GM18508 (cell line): ENCODE measurements at regions not wholly inside any gene's neighbourhood (a gene's known extent, or its start where the extent isn't known, plus 50 kb on each side); places are given as distances from the start of the nearest gene placed in this dataset.
"Not testable (repeated sequence)": the region's sequence is repeated elsewhere in the genome, so short reads cannot be mapped to it uniquely, and the experiment has no call there.

Experiments
- ATAC-seq: cut with Tn5 transposase; IDR thresholded peaks from one replicate; pipeline ENCODE4 v1.9.1; 2021; ENCODE audit warnings: moderate number of reproducible peaks; ENCODE audit not compliant: insufficient read depth, unreplicated experiment

DNA sequence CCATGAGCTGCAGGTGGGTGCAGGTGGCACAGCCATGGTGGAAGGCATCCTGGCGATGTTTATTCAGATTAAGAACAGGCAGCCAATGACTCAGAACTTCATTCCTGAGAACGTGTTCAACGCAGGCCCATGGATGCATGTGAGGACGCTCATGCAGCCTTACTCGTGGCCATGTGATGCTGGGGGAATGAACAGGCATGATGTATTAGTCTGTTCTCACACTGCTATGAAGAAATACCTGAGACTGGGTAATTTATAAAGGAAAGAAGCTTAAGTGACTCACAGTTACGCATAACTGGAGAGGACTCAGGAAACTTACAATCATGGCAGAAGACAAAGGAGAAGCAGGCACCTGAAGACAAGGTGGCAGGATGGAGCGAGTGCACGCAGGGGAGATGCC lies 146.6 kb downstream of the RNASET2 start:
- ATAC-seq: no peak

DNA sequence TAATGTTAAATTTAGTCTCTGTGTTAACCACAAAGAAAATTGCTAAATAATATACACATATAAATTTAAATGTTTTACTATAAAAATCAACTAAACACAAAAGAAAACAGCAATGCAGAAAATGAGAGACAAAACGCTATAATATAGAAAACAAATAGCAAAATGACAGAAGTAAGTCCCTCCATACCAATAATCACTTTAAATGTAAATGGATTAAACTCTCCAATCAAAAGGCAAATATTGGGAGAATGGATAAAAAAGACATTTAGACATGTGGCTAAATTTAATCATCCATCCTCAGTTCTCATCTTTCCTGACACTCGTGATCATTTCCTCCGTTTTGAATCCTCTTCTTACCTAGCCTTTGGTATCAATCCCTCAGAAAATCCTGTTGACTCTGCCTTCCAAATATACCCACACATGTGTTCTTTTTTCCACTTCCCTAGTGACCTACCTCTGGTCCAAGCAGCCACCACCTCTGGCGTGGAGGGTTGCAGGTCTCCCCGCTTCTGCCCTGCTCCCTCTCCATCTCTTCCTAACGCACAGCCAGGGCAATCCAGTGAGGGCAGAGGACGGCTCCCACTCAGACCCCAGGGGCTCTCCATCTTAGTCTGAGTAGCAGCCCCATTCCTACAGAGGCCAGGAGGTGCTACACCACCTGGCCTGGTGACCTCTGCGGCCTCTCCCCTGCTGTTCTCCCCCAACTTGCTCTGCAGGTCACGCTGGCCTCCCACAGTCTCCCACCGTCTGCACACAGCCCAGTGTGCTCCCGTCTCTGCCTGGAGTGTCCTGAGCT lies 149.2 kb downstream of the RNASET2 start:
- ATAC-seq: no peak

DNA sequence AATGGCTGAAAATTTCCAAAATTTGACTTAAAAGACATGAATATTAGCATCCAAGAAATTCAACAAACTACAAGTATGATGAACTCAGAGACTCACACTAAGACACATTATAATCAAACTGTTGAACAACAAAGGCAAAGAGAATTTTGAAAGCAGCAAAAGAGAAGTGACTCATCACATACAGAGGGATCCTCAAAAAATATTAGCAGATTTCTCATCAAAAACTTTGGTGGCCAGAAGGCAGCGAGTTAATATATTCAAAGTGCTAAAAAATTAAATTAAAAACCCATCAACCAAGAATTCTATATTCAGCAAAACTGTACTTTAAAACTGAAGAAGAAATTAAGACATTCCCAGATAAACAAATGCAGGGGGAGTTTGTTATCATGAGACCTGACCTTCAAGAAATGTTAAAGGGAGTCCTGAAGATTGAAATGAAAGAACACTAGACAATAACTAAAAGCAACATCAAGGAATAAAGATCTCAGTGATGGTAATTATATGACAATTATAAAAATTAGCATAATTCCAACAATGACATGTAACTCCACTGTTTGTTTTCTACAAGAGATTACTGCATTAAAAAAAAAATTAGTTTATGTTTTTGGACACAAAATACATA lies 150.0 kb downstream of the RNASET2 start:
- ATAC-seq: no peak

DNA sequence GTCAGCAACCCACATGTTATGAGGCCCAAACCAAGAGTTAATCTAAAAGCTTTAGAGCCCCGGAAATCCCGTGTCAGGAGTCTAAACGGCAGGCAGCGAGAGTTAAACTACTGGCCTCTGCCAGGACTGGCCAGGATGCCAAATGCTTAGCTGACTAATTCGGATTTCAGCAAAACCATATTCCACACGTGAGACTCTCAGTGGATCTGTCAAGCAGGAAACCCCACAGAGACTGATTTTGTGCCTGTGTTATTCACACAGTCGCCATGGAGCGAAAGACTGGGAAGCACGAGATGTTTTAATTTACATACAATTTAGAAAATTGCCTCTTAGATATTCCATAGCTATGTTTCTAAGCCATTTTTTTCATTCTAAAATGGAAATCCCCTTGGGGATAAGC lies 152.9 kb downstream of the RNASET2 start:
- ATAC-seq: no peak

DNA sequence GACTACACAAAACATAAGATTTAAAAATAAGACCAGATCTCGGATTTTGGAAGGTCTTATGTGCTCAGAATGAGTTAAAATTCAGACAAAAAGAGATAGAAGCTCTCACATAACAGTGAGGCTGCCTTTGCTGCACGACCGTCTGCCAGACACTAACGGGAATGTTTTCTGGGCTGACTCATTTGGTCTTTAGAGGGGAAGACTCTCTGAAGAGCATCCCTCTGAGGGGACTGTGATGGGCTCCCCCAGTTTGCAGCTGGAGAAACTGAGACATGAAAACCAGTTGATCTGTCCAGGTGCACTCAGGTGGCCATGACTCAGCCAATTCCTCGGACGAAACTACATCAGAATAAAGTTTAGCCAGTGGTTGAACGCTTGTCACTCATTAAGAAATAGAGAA lies 153.9 kb downstream of the RNASET2 start:
- ATAC-seq: no peak

GRCh38 chr6:166800137-166800536 lies 156.2 kb downstream of the RNASET2 start:
- ATAC-seq: no peak

DNA sequence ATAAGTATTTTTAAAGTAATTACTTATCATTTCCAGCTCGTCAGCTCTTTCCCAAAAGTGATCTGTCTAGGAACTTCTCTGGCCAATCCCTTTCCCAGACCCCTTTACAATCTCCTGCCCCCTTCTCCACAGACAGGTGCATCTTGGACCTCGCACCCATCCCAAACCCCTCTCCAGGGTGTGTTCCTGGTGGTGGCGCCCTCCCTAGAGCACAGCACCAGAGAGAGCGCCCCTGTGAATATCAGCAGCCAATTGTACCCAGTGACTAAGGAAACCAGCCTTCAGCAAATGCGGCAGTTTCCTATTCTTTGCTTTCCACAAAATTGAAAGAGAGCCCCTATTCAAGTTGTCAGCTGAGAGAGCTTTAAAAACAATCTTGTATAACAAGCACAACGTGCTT lies 157.7 kb downstream of the RNASET2 start:
- ATAC-seq: no peak

GRCh38 chr6:166796610-166797009 lies 159.7 kb downstream of the RNASET2 start:
- no peak for ATAC-seq

DNA sequence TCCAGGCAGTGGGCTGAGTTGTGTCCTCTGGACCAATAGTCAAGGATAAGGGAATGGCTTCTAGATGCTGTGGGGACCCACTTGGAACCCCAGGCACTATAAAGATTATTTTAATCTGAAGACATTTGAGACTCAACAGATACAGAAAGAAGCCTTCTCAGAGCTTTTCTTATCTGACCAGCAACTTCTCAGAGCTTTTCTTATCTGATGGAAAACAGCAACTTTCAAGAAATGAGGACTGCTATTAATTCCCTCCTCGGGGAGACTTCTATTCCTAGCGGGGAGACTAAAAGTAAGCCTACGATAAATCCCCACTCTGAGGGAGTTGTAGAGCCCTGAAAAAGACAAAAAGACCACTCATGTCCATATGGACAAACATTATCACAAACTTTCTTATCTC lies 160.5 kb downstream of the RNASET2 start:
- no peak for ATAC-seq

- ATAC-seq: not testable (repeated sequence)
Measured at GRCh38 chr6:166790808-166791207, 163.8 kb upstream of the RPS6KA2 start.

- ATAC-seq: not testable (repeated sequence)
Measured at GRCh38 chr6:166788846-166789529, 161.9 kb upstream of the RPS6KA2 start.

DNA sequence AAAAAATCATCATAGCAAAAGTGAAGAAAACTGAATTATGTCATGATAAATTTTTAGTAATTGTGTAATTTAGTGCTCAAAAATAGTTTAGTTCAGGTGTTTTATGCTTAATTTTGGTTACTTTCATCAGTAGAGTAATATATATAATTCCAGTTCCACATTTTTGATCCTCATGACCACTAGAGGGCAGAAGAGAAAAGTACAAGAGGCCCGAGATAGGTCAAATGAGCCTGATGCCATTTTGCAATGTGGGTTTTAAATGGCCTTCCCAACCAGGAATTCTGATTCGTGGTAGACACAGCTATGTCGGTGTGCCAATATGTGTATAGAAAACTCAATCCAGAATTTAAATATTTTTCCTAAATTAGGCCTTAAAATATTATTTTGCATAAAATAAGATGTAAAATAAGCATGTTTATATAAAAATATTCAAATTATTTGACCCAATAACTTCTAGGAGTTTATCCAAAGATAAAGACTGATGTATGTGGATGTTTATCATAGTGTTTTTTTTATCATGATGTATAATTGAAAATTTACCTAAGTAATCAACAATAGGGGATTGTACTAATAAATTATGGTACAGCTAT lies 159.7 kb upstream of the RPS6KA2 start:
- no peak for ATAC-seq

- ATAC-seq: no peak
Measured at GRCh38 chr6:166785131-166785530, 158.1 kb upstream of the RPS6KA2 start.

- ATAC-seq: no peak
Measured at GRCh38 chr6:166784691-166785090, 157.6 kb upstream of the RPS6KA2 start.

GRCh38 chr6:166782520-166782919 lies 155.5 kb upstream of the RPS6KA2 start:
- no peak for ATAC-seq

- ATAC-seq: no peak
Measured at GRCh38 chr6:166781331-166781730, 154.3 kb upstream of the RPS6KA2 start.

DNA sequence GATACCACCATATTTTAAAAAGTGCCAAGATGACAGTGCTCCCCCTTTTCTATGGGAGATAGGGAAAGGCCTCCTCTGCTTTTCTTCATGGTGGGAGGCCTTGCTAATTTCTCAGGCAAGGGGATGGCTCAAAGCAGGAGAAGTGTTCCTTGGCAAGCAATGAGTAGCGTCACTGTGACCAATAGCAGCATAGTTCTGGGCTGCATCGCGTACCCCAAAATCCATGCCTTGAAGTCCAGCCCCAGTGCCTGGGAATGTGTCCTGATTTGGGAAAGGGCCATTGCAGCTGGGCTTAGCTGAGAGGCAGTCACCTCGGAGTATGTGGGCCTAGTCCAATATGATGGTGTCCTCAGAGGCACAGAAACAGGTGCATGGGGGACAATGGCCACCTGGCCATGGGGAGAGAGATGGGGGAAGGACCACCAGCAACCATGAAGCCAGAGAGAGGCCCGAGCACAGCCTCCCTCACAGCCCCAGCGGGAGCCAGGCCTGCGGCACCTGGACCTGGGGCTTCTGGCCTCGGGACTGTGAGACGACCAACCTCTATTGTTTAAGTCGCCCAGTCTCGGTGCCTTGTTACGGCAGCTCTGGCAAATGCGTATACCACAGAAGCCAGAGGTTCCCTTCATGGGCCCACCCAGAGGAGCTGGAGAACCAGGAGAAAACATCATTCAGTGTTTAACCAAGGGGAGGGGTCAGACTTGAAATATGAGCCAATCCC lies 153.1 kb upstream of the RPS6KA2 start:
- no peak for ATAC-seq

GRCh38 chr6:166779381-166779780 lies 152.3 kb upstream of the RPS6KA2 start:
- ATAC-seq: no peak

GRCh38 chr6:166778776-166779175 lies 151.7 kb upstream of the RPS6KA2 start:
- ATAC-seq: no peak

DNA sequence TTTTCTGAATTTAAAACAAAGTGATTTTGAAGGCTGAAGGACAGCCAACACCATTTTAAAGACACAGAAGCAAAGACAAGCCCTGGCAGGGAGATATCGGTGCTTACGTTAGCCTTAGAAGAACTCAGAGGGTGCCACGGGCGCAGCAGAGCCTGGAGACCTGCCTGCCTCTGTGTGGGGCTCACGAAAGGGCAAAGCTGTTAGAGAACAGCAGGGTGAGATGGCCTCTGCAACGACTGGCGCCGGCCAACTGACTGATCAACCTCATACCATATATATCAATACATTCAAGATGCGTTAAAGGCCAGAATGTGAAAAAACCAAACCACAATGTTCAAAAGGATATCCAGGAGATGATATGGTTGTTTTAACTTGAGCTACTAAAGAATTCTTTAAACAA lies 151.0 kb upstream of the RPS6KA2 start:
- no peak for ATAC-seq
